ENCODE measurements at regions not wholly inside any gene's neighbourhood (a gene's known extent, or its start where the extent isn't known, plus 50 kb on each side); places are given as distances from the start of the nearest gene placed in this dataset.

GRCh38 chr1:29901624-29902325 lies 665.5 kb downstream of the PTPRU start:
- TF ChIP-seq CTCF (IDR thresholded peaks at IDR 0.05; ENCODE audit: poor library complexity, severe bottlenecking) (no peak), TAF1 (IDR thresholded peaks at IDR 0.05; ENCODE audit: low read depth) (no peak), POLR2AphosphoS5 (IDR thresholded peaks at IDR 0.05) (no peak), EP300 (conservative IDR thresholded peaks at IDR 0.05; ENCODE audit: poor library complexity, severe bottlenecking) (no peak), EZH2 (IDR thresholded peaks at IDR 0.05; ENCODE audit: borderline replicate concordance, insufficient read depth, low read length, poor library complexity, severe bottlenecking) (no peak), SMC3 (conservative IDR thresholded peaks at IDR 0.05; ENCODE audit: poor library complexity) (no peak), RAD21 (conservative IDR thresholded peaks at IDR 0.05) (no peak), MXI1 (conservative IDR thresholded peaks at IDR 0.05; ENCODE audit: poor library complexity, severe bottlenecking) (no peak)

Data from neural cell (in vitro differentiated cells).